Choroid plexus epithelial cell (primary cell): ENCODE measurements at regions not wholly inside any gene's neighbourhood (a gene's known extent, or its start where the extent isn't known, plus 50 kb on each side); places are given as distances from the start of the nearest gene placed in this dataset.

Source experiments
- DNase-seq: peaks from one replicate; pipeline ENCODE4 v3.0.0-alpha.2; 2010; ENCODE audit warnings: low read depth
- H3K4me3 ChIP-seq: 2 replicates; pipeline ENCODE4 v1.5.1; 2011; ENCODE audit warnings: low read depth, mild to moderate bottlenecking, control low read depth, low read length, moderate library complexity
- TF ChIP-seq, protein P1 (sequence below): conservative IDR thresholded peaks from 2 replicates; pipeline ENCODE4 v1.5.1; 2011; ENCODE audit warnings: low read depth, mild to moderate bottlenecking, control low read depth, inconsistent platforms, low read length, moderate library complexity

- DNase-seq, result no peak
- H3K4me3 ChIP-seq, result no peak overlapping the region
- TF ChIP-seq, protein P1, sequence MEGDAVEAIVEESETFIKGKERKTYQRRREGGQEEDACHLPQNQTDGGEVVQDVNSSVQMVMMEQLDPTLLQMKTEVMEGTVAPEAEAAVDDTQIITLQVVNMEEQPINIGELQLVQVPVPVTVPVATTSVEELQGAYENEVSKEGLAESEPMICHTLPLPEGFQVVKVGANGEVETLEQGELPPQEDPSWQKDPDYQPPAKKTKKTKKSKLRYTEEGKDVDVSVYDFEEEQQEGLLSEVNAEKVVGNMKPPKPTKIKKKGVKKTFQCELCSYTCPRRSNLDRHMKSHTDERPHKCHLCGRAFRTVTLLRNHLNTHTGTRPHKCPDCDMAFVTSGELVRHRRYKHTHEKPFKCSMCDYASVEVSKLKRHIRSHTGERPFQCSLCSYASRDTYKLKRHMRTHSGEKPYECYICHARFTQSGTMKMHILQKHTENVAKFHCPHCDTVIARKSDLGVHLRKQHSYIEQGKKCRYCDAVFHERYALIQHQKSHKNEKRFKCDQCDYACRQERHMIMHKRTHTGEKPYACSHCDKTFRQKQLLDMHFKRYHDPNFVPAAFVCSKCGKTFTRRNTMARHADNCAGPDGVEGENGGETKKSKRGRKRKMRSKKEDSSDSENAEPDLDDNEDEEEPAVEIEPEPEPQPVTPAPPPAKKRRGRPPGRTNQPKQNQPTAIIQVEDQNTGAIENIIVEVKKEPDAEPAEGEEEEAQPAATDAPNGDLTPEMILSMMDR, result no peak
These were observed 797.9 kb upstream of the COBL start for GRCh38 chr7:52114509-52114908.

- no peak for DNase-seq
- TF ChIP-seq, protein P1, result no peak
- no peak overlapping the region for H3K4me3 ChIP-seq
These were observed 797.4 kb upstream of the COBL start for GRCh38 chr7:52114056-52114455.

DNA sequence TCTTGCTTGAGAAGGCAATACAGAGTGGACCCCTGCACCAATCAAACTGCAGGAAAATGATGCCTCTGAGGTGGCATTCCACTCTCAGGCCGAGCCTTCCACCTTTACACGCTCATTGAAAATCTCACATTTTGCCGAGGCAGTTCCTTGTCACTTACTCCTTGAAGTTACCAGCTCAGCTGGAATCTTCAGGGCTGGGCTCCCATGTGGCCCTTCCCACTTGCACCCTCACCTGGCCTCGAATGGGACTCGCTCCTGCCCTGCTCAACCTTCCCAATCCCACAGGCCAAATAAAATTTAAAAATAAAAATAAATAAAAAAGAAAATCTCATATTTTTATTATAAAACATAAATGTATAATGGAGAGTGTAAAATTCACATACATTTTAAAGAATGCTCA is 790.7 kb upstream of the COBL start:
- no peak overlapping the region for H3K4me3 ChIP-seq
- TF ChIP-seq, protein P1, result no peak
- no peak for DNase-seq

GRCh38 chr7:52095861-52096260 is 779.3 kb upstream of the COBL start:
- H3K4me3 ChIP-seq, result no peak overlapping the region
- TF ChIP-seq, protein P1, result no peak
- DNase-seq, result no peak

GRCh38 chr7:52091996-52092395 is 775.4 kb upstream of the COBL start:
- TF ChIP-seq, protein P1, result no peak
- DNase-seq, result no peak
- H3K4me3 ChIP-seq, result no peak overlapping the region

DNA sequence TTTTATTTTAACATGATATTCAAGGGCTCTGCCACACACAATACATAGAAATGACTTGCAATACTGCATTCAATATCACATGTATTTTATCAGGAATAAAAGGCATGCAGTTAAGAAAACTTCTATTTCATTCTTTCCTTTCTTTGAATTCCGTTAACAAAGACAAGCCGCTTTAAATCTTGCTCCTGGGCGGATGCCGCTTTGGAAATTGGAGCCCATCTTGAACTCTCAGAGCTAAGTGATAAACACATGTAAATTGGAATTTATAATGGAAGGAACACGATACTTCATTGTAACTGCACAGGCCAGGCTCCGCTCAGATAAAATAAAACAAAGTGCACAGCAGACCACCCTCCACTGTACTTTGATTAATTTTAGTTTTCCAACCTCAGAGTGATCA is 774.5 kb upstream of the COBL start:
- TF ChIP-seq, protein P1, result no peak
- DNase-seq, result no peak
- no peak overlapping the region for H3K4me3 ChIP-seq

DNA sequence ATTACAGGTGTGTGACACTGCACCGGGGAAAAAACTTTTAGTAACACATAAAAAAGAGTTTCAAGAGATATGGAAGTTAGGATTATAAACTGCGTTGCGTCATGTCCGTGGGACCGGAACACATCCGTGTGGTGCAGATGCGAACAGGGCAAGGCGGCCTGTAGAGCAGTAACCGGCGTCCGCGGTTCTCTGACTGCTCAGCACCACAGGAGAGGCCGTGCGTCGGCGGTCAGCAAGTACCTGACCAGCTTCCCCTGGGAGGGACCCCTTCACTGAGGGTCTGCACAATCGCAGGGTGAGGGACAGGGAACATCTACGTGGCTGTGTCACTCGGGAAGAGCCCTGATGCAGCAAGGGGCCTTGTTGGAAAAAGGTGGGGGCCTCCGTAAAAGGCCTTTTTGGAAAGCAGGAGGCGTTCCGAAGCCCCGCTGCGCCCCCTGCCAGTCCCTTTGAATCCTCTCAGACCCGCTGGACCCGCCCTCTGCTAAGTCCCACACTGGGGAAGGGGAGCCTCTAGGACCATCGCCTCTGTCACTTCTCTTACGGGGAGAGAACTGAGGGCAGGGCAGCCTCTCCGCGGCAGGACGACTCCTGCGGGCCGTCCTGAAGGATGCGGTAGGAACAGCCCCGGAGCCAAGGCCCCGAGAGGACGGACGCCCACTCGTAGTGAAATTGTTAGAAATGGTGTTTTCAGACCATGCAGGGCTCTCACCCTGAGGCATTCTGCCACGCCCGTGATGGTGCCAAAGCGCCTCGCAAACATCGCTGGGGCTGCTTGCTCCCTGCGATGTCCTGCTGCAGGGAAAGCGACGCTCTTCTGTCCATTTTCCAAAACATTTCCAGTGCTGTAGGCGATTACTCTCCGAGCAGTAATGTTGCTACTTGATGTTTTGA is 771.6 kb upstream of the COBL start:
- DNase-seq, result no peak
- H3K4me3 ChIP-seq, result no peak overlapping the region

More for the DNA sequence above, 771.6 kb upstream of the COBL start:
- TF ChIP-seq, protein P1, result no peak
